Naive thymus-derived CD8-positive, alpha-beta T cell (primary cell): ENCODE measurements at regions not wholly inside any gene's neighbourhood (a gene's known extent, or its start where the extent isn't known, plus 50 kb on each side); places are given as distances from the start of the nearest gene placed in this dataset.
"Not testable (repeated sequence)": the region's sequence is repeated elsewhere in the genome, so short reads cannot be mapped to it uniquely, and the experiment has no call there.

Experiments used
- ATAC-seq, 2 donors: fragments of 150-1000 bp; cut with Tn5 transposase in 1 of 2; sonication (Bioruptor Pico), chemical (Tn5 transposase) in 1 of 2; 1 replicate in 1 of 2; 2 replicates in 1 of 2; pipeline ENCODE4 v1.10.0; 2021; ENCODE audit warnings: mild to moderate bottlenecking in 2 of 2, moderate library complexity in 2 of 2
- POLR2A ChIA-PET: fragments of 350-600 bp; sonication (Branson Sonifier 250); formaldehyde crosslinking; loops from one replicate; lab custom pipeline; 2021; ENCODE audit warnings: antibody characterized with exemption; lab: Charles Lee
- DNase-seq, 10 donors: peaks; one replicate each; pipeline versions ENCODE4 v3.0.0 to v3.0.0-alpha.2; 2020 to 2022
- H3K27ac Mint-ChIP-seq, 10 donors: one replicate each; pipeline ENCODE4 v1.8.0; 2020 to 2022; ENCODE audit warnings: mild to moderate bottlenecking in 10 of 10, mixed read lengths in 10 of 10, moderate library complexity in 4 of 10, inconsistent platforms in 1 of 10
- H3K27me3 Mint-ChIP-seq, 5 donors: one replicate each; pipeline ENCODE4 v1.8.0; 2021 to 2022; ENCODE audit warnings: mixed read lengths in 5 of 5
- H3K36me3 Mint-ChIP-seq, 3 donors: one replicate each; pipeline ENCODE4 v1.8.0; 2020 to 2022; ENCODE audit warnings: mixed read lengths in 3 of 3, mild to moderate bottlenecking in 2 of 3, inconsistent platforms in 1 of 3
- H3K4me1 Mint-ChIP-seq, 4 donors: one replicate each; pipeline ENCODE4 v1.8.0; 2021 to 2022; ENCODE audit warnings: mixed read lengths in 4 of 4
- H3K4me3 Mint-ChIP-seq, 10 donors: one replicate each; pipeline ENCODE4 v1.8.0; 2020 to 2022; ENCODE audit warnings: mild to moderate bottlenecking in 10 of 10, mixed read lengths in 10 of 10, moderate library complexity in 6 of 10, inconsistent platforms in 1 of 10
- H3K9me3 Mint-ChIP-seq, 9 donors: one replicate each; pipeline ENCODE4 v1.8.0; 2020 to 2022; ENCODE audit warnings: mixed read lengths in 9 of 9, mild to moderate bottlenecking in 3 of 9, inconsistent platforms in 1 of 9, moderate library complexity in 1 of 9

DNA sequence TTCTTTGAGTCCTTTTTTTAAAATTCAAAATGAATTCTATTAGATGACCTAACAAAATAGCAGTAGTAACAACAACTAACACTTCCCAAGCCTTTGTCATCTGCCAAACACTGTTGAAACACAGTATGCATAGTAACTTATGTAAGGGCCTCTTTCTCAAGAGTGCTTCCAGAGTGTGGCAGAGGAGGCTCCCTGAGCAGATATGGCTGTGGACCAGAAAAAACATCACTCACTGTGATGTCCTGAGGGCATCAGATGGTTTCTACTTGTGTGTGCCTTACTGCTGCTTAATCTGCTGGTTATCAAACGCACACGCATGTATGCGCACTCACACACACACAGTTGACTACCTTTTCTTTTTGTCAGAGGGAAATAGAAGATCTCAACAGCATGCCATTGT is 110.8 kb downstream of the DLEU7 start:
- no peak overlapping the region for H3K27ac Mint-ChIP-seq

DNA sequence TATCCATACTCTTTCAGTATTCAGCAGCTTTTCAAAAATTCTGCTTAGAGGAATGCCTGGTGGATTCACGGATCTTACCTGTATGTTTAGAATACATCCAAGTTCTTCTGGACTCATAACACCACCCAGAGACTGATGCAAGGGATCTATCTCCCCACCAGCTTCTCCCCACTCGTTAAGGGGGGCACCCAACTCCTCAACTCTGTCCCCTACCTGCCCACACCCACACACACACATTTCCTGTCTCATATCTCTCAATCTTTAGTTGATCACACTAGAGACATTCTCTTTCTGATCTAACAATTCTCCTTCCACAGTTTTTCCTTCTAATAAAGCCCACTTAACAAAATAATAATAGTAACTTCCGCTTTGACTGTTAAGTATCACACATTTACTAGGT is 110.1 kb downstream of the DLEU7 start:
- Mint-ChIP-seq H3K4me3 (no peak overlapping the region), H3K27ac (no peak overlapping the region), H3K4me1 (peaks cover 2 to 8% (median 7%) of the 10 kb centered on the region in 4 donors), H3K36me3 (peaks cover 0 to 2% (median 0%) of the 10 kb centered on the region in 3 donors), H3K9me3 (peaks cover 0 to 12% (median 4%) of the 10 kb centered on the region in 9 donors), H3K27me3 (no peaks in the 10 kb centered on the region)
- ATAC-seq (no peak), DNase-seq (no peak)
- POLR2A ChIA-PET: no interaction called here

More for the DNA sequence above, 110.8 kb downstream of the DLEU7 start:
- peaks cover 0 to 12% (median 4%) of the 10 kb centered on the region in 9 donors for H3K9me3 Mint-ChIP-seq
- H3K36me3 Mint-ChIP-seq: peaks cover 0 to 2% (median 0%) of the 10 kb centered on the region in 3 donors
- H3K4me1 Mint-ChIP-seq: peaks cover 2 to 8% (median 7%) of the 10 kb centered on the region in 4 donors
- H3K27me3 Mint-ChIP-seq: no peaks in the 10 kb centered on the region
- POLR2A ChIA-PET: no interaction called here
- no peak for ATAC-seq
- no peak for DNase-seq
- no peak overlapping the region for H3K4me3 Mint-ChIP-seq

DNA sequence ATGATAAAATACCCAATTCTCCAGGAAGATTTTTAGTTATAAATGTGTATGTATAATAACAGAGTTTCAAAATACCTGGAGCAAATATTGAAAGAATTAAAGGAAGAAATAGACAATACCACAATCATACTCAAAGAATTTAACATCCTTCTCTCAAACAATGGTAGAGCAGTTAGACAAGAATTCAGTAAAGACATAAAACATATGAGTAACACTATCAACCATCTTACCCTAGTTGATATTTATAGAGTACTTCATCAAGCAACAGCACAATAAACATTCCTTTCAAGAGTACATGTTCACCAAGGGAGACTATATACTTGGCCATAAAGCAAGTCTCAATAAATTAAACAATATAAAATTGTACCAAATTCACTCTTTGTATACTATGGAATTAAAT is 108.4 kb downstream of the DLEU7 start:
- DNase-seq (no peak), ATAC-seq (no peak)
- H3K4me3 Mint-ChIP-seq: no peak overlapping the region
- H3K9me3 Mint-ChIP-seq: peaks cover 0 to 6% (median under 1%) of the 10 kb centered on the region in 9 donors
- H3K36me3 Mint-ChIP-seq: no peaks in the 10 kb centered on the region
- no peak overlapping the region for H3K27ac Mint-ChIP-seq
- H3K27me3 Mint-ChIP-seq: no peaks in the 10 kb centered on the region
- POLR2A ChIA-PET: no interaction called here
- H3K4me1 Mint-ChIP-seq: peaks cover 2 to 8% (median 7%) of the 10 kb centered on the region in 4 donors

DNA sequence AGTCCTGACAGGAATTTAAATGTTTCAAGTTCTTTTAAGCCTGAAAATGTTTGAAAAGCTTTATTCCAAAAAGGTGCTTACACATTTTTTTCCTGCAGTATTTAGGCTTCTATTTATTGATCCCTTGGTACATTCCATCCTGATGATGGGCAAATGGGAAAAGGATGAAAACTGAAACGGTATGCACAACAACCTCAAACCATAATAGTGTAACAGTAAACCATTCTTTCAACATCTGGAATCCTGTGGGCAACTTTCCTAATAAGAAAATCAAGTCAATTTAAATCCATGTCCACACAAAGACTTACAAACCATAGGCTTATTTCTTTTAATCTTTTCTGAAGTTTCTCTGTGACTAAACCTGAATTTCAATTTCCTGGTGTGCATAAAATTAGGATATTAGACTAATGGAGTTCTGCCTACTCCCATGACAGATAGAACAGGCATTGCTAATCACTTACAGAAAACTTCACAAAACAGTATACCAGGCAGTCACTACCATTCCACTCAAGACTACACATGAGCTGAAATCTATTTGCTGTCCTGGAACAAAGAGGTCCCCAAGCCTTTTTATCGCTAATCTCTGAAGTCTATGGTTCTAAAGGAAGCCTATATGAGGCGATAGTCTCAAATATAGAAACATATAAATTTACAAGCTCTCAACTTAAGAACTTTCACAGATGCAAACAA is 103.3 kb downstream of the DLEU7 start:
- DNase-seq (no peak), ATAC-seq (no peak)
- Mint-ChIP-seq H3K27ac (no peak overlapping the region), H3K4me3 (no peak overlapping the region), H3K27me3 (no peaks in the 10 kb centered on the region), H3K9me3 (peaks cover 0 to 2% (median 0%) of the 10 kb centered on the region in 9 donors), H3K4me1 (no peaks in the 10 kb centered on the region), H3K36me3 (no peaks in the 10 kb centered on the region)
- POLR2A ChIA-PET: no interaction called here

DNA sequence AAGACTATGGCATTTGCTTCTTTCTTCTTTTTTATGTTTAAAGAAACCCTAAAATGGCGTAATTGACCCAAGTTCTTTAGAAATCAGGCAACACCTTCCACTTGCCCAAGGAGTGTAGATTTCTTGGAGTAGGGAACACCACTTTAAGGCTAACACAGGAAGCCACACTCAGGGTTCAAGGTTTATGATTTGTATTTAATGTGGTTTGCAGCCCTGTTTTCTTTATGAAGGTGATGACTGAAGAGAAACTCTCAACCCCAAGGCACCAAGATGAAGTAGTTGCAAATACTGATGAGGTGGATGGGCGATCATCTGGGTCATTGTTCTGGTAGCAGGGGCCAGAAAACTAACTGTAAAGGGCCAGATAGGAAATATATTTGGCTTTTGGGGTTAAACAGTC is 101.1 kb downstream of the DLEU7 start:
- ATAC-seq (no peak), DNase-seq (no peak)
- Mint-ChIP-seq H3K36me3 (no peaks in the 10 kb centered on the region), H3K27ac (no peak overlapping the region), H3K27me3 (no peaks in the 10 kb centered on the region), H3K9me3 (peaks cover 0 to 2% (median 0%) of the 10 kb centered on the region in 9 donors), H3K4me3 (no peak overlapping the region), H3K4me1 (no peaks in the 10 kb centered on the region)
- POLR2A ChIA-PET: no interaction called here

DNA sequence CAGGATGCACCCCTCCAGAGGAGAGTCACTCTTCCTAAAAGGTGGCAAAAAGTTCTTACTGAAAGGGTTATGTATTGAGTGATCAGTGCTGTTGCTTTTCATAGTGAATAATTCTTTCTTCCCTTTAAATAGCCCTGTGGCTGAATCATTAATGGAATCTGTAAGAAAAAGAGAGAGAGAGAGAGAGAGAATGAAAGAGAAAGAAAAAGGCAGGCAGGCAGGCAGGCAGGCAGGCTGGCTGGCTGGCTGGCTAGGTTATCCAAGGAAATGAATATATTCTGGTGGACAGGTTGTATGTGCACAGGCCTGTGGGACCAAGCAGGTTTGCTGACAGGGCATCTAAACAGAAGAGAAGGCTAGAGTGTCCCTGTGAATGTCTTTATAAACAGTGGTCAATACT is 100.5 kb downstream of the DLEU7 start:
- H3K4me3 Mint-ChIP-seq: no peak overlapping the region
- DNase-seq (no peak), ATAC-seq (no peak)
- no peaks in the 10 kb centered on the region for H3K36me3 Mint-ChIP-seq
- H3K27me3 Mint-ChIP-seq: no peaks in the 10 kb centered on the region
- POLR2A ChIA-PET: no interaction called here
- H3K4me1 Mint-ChIP-seq: no peaks in the 10 kb centered on the region
- no peak overlapping the region for H3K27ac Mint-ChIP-seq
- H3K9me3 Mint-ChIP-seq: peaks cover 0 to 2% (median 0%) of the 10 kb centered on the region in 9 donors

DNA sequence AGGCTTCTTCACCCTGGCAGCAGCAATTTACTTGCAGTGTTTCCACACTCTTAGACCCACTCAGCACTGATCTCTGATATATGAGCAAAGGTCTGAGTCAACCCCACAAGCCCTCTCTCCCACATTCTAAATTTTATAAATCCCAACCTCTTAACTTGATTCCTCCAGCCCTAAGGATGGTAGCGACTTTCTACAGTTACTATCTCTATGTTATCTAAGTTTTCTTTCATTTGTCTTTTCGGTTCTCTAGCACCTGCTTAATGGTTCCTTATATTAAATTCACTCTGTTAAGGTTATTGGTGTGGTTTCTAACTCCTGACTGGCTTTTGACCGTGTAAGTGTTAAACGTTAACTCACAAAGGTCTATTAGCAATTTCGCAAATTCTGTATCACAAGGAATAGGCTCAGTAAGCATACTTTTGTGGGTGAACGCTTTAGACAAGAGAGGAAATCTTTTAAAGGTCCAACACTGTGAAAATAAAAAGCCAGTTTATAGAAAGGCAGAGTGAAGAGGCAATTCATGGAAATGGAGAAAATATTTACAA is 99.3 kb downstream of the DLEU7 start:
- H3K27me3 Mint-ChIP-seq: no peaks in the 10 kb centered on the region
- peaks cover 0 to 2% (median 0%) of the 10 kb centered on the region in 4 donors for H3K4me1 Mint-ChIP-seq
- H3K36me3 Mint-ChIP-seq: no peaks in the 10 kb centered on the region
- no peak overlapping the region for H3K27ac Mint-ChIP-seq
- POLR2A ChIA-PET: no interaction called here
- no peak for DNase-seq
- ATAC-seq: no peak
- H3K9me3 Mint-ChIP-seq: peaks cover 0 to 2% (median 0%) of the 10 kb centered on the region in 9 donors
- H3K4me3 Mint-ChIP-seq: no peak overlapping the region

DNA sequence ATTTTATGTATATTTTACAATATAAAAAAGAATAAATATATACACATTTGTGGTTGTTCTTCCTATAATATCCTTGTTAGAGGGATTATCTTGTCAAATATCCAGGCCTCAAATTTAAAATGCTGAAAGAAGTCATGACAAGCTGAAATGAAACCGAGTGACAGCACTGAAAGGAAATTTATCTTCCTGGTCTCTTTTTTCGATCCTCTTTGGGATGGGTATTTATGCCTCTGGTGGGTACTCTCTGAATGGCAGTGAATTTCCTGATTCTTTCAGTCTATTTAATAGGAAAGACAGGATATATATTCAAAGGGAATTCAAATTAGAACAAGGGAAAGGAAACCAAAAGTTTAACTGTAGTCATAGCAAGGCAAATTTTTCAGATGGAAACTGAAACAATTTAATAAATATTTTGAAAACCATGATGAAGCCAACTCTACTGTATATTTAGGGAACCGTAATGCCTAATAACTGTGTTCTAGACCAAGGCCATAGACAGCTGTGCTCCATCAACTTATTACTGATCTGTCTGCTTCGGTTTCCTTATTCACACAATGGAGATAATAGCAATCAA is 97.9 kb downstream of the DLEU7 start:
- ATAC-seq: no peak
- Mint-ChIP-seq H3K36me3 (no peaks in the 10 kb centered on the region), H3K9me3 (peaks cover 0 to 6% (median 0%) of the 10 kb centered on the region in 9 donors), H3K27ac (peak overlapping the region in 1 of 10 donors; percentile 55), H3K4me1 (peaks cover 0 to 6% (median 0%) of the 10 kb centered on the region in 4 donors), H3K4me3 (no peak overlapping the region), H3K27me3 (peaks cover 0 to 2% (median 0%) of the 10 kb centered on the region in 5 donors)
- POLR2A ChIA-PET: no interaction called here
- DNase-seq: no peak

DNA sequence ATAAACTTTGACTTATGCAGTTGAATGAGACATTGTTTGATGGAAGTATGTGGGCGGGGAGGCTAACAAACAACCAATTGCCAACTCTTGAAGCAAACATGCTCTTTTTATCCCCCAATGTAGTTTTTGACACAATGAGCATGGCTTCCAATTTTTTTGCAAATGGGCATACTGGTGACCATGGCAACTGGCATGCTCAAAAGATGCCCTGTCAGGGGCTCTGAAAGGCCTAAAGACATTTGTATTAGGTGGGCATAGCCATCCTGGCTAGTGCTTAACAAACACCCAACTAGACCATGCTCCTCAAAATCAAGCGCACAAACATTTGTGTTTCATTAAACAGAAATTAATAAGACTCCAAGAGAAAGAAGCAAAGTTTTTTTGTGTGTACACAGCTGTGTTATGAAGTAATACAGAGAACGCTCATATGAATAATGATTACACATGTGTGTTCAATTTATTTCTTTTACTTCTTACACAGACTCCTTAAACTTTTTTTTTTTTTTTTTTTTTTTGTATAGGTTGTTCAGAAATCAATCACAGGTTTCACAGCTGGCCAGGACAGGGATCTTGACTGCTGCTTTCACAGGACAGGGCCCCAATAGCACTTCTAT is 95.6 kb downstream of the DLEU7 start:
- Mint-ChIP-seq H3K4me1 (peaks cover 0 to 17% (median 8%) of the 10 kb centered on the region in 4 donors), H3K9me3 (peaks cover 0 to 7% (median 0%) of the 10 kb centered on the region in 9 donors), H3K4me3 (no peak overlapping the region), H3K36me3 (no peaks in the 10 kb centered on the region), H3K27me3 (peaks cover 0 to 2% (median 0%) of the 10 kb centered on the region in 5 donors), H3K27ac (no peak overlapping the region)
- DNase-seq: no peak
- POLR2A ChIA-PET: no interaction called here
- no peak for ATAC-seq

DNA sequence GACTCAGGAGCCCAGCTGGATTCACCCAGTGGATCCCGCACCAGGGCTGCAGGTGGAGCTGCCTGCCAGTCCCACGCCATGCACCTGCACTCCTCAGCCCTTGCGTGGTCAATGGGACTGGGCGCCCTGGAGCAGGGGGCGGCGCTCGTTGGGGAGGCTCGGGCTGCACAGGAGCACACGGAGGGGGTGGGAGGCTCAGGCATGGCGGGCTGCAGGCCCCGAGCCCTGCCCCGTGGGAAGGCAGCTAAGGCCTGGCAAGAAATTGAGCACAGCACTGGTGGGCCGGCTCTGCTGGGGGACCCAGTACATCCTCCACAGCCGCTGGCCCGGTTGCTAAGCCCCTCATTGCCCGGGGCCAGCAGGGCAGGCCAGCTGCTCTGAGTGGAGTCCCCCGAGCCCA is 90.3 kb downstream of the DLEU7 start:
- H3K9me3 Mint-ChIP-seq: peaks cover 0 to 14% (median 0%) of the 10 kb centered on the region in 9 donors
- POLR2A ChIA-PET, H3K4me3 Mint-ChIP-seq, H3K27me3 Mint-ChIP-seq, DNase-seq, H3K27ac Mint-ChIP-seq, H3K36me3 Mint-ChIP-seq, ATAC-seq: not testable (repeated sequence)
- H3K4me1 Mint-ChIP-seq: peaks cover 5 to 32% (median 15%) of the 10 kb centered on the region in 4 donors

DNA sequence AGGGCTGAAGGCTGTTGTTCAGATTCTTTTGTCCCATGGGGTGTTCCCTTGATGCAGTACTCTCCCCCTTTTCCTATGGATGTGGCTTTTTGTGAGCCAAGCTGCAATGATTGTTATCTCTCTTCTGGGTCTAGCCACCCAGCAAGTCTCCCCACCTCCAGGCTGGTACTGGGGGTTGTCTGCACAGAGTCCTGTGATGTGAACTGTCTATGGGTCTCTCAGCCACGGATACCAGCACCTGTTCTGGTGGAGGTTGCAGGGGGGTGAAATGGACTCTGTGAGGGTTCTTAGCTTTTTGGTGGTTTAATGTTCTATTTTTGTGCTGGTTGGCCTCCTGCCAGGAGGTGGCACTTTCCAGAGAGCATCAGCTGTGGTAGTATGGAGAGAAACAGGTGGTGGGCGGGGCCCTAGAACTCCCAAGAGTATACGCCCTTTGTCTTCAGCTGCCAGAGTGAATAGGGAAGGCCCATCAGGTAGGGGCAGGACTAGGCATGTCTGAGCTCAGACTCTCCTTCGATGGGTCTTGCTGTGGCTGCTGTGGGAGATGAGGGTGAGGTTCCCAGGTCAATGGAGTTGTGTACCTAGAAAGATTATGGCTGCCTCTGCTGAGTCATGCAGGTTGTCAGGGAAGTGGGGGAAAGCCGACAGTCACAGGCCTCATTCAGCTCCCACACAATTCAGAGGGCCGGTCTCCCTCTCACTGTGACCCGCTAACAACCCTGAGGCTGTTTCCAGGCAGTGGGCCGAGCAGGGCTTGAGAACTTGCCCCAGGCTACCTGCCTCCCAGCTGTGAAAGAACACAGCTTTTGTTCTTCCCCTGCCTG is 87.4 kb downstream of the DLEU7 start:
- Mint-ChIP-seq H3K27ac (peak overlapping the region in 2 of 10 donors; percentile 16 to 42), H3K4me1 (peaks cover 5 to 26% (median 15%) of the 10 kb centered on the region in 4 donors), H3K27me3 (peaks cover 0 to 12% (median 0%) of the 10 kb centered on the region in 5 donors), H3K4me3 (peak overlapping the region in 1 of 10 donors; percentile 3)
- H3K36me3 Mint-ChIP-seq, H3K9me3 Mint-ChIP-seq, POLR2A ChIA-PET, ATAC-seq: not testable (repeated sequence)
- DNase-seq: peak in 2 of 10 donors; percentile 17 to 61

DNA sequence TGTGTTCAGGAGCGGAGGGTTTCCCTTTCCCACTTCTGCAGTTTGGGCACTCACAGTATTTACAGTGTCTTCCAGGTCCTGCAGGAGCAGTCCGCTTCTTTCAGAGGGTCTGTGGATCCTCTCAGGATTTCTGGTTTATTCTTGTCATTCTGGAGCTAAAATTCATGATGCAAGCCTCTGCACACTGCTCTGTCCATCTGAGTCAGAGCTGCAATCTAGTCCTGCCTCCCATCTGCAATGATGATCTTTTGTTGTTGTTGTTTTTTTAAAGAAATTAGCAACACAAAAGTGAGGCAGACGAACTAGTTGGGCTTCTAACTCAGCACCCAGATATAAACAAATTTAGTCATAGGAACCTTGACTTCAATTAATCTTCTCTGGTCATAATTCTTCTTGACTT is 86.5 kb downstream of the DLEU7 start:
- ATAC-seq (no peak), DNase-seq (no peak)
- POLR2A ChIA-PET: no interaction called here
- Mint-ChIP-seq H3K4me3 (peak overlapping the region in 1 of 10 donors; percentile 34), H3K4me1 (peaks cover 5 to 20% (median 12%) of the 10 kb centered on the region in 4 donors), H3K9me3 (peaks cover 0 to 7% (median 0%) of the 10 kb centered on the region in 9 donors), H3K36me3 (peaks cover 0 to 3% (median 3%) of the 10 kb centered on the region in 3 donors), H3K27me3 (peaks cover 0 to 14% (median 0%) of the 10 kb centered on the region in 5 donors), H3K27ac (no peak overlapping the region)
